ENCODE measurements at regions not wholly inside any gene's neighbourhood (a gene's known extent, or its start where the extent isn't known, plus 50 kb on each side); places are given as distances from the start of the nearest gene placed in this dataset.

DNA sequence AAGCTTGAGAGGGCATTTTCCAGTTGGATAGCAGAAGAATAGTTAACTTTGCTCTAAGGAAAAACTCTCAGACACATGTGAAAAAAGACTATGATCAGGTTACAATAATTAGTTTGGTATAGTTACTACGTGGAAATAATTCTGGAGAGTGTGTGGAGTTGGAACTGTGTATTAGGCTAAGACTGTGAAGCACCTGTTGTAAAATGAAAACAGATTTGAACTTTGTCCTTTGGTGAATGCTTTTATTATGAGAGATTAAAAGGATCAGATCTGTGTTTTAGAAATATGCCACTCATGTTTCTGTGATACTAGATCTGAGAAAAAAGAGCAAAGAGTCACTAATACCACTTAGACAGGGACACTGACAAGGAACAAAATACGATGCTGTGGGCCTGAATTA is 807.5 kb upstream of the ATXN8OS start:
- H3K9me3 ChIP-seq = no peaks in the 10 kb centered on the region
- no peak overlapping the region for H3K4me3 ChIP-seq
- WGBS, 2 donors (ENCODE audit: low coverage in 1 of 2) = 13 to 25% methylated on average over 2 of the region's 2 CpGs
- no peak overlapping the region for H3K27ac ChIP-seq
- in situ Hi-C loops (cut with MboI; ENCODE audit: low pct_ligation_motif_present in 1 of 4, low pct_unique_long_range_greater_than_20kb in 1 of 4, low sequenced_read_pairs in 3 of 4) = no loop called here
- intact Hi-C loops (cut with DNase I; ENCODE audit: low total_unique reads) = no loop called here
- no peak for DNase-seq
- no peaks in the 10 kb centered on the region for H3K27me3 ChIP-seq
- H3K36me3 ChIP-seq = no peaks in the 10 kb centered on the region
- TF ChIP-seq POLR2A (IDR thresholded peaks at IDR 0.05) (no peak), EP300 (IDR thresholded peaks at IDR 0.05; ENCODE audit: low read depth) (no peak), POLR2AphosphoS5 (IDR thresholded peaks at IDR 0.05) (no peak)
- TF ChIP-seq, protein P1, sequence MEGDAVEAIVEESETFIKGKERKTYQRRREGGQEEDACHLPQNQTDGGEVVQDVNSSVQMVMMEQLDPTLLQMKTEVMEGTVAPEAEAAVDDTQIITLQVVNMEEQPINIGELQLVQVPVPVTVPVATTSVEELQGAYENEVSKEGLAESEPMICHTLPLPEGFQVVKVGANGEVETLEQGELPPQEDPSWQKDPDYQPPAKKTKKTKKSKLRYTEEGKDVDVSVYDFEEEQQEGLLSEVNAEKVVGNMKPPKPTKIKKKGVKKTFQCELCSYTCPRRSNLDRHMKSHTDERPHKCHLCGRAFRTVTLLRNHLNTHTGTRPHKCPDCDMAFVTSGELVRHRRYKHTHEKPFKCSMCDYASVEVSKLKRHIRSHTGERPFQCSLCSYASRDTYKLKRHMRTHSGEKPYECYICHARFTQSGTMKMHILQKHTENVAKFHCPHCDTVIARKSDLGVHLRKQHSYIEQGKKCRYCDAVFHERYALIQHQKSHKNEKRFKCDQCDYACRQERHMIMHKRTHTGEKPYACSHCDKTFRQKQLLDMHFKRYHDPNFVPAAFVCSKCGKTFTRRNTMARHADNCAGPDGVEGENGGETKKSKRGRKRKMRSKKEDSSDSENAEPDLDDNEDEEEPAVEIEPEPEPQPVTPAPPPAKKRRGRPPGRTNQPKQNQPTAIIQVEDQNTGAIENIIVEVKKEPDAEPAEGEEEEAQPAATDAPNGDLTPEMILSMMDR (IDR thresholded peaks at IDR 0.05) = no peak
- no peaks in the 10 kb centered on the region for H3K4me1 ChIP-seq

DNA sequence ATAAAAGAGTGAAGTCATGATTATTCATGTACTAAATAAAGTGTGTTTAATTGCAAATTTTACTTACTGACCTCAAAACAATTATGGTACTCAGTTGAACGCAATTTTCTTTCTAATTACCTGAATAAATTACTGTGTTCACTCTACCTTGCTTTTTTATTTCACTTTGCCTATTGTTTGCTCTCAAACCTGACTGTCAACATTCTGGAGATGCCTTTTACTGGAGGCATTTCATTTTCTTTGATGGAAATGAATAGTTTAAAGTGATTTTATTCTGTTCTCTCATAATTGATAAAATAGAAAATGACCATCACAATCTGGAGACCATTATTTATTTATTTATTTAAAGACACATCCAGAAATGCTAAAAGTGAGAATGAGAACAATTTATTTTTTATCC is 811.5 kb upstream of the ATXN8OS start:
- TF ChIP-seq EP300 (IDR thresholded peaks at IDR 0.05; ENCODE audit: low read depth) (no peak), POLR2A (IDR thresholded peaks at IDR 0.05) (no peak), POLR2AphosphoS5 (IDR thresholded peaks at IDR 0.05) (no peak)
- TF ChIP-seq, protein P1 (IDR thresholded peaks at IDR 0.05) = no peak
- Histone ChIP-seq H3K4me3 (no peak overlapping the region), H3K36me3 (no peaks in the 10 kb centered on the region), H3K27me3 (no peaks in the 10 kb centered on the region), H3K4me1 (no peaks in the 10 kb centered on the region), H3K27ac (no peak overlapping the region), H3K9me3 (no peaks in the 10 kb centered on the region)
- in situ Hi-C loops (cut with MboI; ENCODE audit: low pct_ligation_motif_present in 1 of 4, low pct_unique_long_range_greater_than_20kb in 1 of 4, low sequenced_read_pairs in 3 of 4) (no loop called here), intact Hi-C loops (cut with DNase I; ENCODE audit: low total_unique reads) (no loop called here)
- 39 to 53% methylated on average over 1 of the region's 1 CpG for WGBS, 2 donors (ENCODE audit: low coverage in 1 of 2)
- DNase-seq = no peak

DNA sequence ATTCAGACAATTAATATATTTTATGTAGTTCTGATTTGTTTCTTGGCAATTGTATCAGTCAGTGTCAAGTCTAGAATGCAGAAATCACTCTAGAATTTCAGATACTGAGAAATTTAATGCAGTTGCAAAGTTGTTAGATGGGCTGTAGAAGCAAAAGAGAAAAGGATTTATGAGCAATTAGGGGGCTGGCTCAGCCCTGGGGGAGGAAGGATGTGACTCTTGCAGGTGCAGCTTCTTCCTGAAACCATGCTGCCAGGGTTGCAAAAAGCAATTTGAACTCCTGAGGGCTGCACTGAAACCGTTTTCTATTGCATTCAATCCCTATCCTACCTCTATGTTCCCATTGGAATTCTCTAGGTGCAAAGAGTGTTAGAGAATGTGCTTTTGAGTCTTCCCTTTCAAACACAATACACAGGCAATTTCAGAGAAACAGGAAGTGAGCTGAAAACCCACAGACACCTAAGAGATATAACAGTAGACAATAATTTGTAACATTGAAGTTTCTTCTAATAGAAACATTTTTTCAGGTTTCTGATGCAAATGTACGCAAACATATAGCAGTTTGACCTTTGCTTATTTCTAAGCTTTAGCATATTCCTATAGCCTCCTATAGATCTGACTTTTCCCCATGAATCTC is 814.7 kb upstream of the ATXN8OS start:
- Histone ChIP-seq H3K4me3 (no peak overlapping the region), H3K9me3 (no peaks in the 10 kb centered on the region), H3K27me3 (no peaks in the 10 kb centered on the region), H3K4me1 (no peaks in the 10 kb centered on the region), H3K36me3 (no peaks in the 10 kb centered on the region), H3K27ac (no peak overlapping the region)
- intact Hi-C loops (cut with DNase I; ENCODE audit: low total_unique reads) (no loop called here), in situ Hi-C loops (cut with MboI; ENCODE audit: low pct_ligation_motif_present in 1 of 4, low pct_unique_long_range_greater_than_20kb in 1 of 4, low sequenced_read_pairs in 3 of 4) (no loop called here)
- WGBS, 2 donors (ENCODE audit: low coverage in 1 of 2) = 66 to 100% methylated on average over 1 to 2 of the region's 2 CpGs
- DNase-seq = no peak
- TF ChIP-seq POLR2AphosphoS5 (IDR thresholded peaks at IDR 0.05) (no peak), EP300 (IDR thresholded peaks at IDR 0.05; ENCODE audit: low read depth) (no peak), POLR2A (IDR thresholded peaks at IDR 0.05) (no peak)
- TF ChIP-seq, protein P1 (IDR thresholded peaks at IDR 0.05) = no peak

DNA sequence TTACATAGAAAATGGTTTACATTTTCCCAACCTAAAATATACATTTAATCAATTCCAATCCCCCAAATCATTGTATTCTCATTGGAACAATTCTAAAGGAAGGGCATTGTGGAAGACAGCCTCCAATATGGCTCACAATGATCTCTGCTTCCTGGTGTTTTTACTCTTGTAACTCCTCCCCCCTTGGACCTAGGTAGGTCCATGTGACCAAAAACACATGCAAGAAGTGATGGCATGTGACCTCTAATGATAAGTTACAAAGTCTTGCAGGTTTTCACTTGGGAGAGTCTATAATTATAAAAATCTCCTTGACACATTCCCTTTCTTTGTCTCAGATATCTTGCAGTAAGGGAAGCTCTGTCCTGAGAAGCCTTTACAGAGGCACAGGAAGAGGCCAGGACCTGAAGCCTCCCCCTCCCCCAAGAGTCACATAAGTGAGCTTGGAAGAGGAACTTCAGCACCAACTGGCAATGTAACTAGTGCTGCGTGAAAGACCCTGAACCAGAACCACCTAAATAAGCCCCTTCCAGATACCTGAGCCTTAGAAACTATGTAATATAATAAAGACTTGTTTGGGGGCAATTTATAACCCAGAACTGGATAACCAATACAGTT is 816.2 kb upstream of the ATXN8OS start:
- no peak overlapping the region for H3K27ac ChIP-seq
- H3K27me3 ChIP-seq = no peaks in the 10 kb centered on the region
- no peaks in the 10 kb centered on the region for H3K4me1 ChIP-seq
- no peak for DNase-seq
- no peak for TF ChIP-seq POLR2A (IDR thresholded peaks at IDR 0.05)
- no peak for TF ChIP-seq POLR2AphosphoS5 (IDR thresholded peaks at IDR 0.05)
- TF ChIP-seq, protein P1 (IDR thresholded peaks at IDR 0.05) = no peak
- TF ChIP-seq EP300 (IDR thresholded peaks at IDR 0.05; ENCODE audit: low read depth) = no peak
- intact Hi-C loops (cut with DNase I; ENCODE audit: low total_unique reads) = no loop called here
- H3K36me3 ChIP-seq = no peaks in the 10 kb centered on the region
- H3K4me3 ChIP-seq = no peak overlapping the region
- 75 to 100% methylated on average over 1 of the region's 1 CpG for WGBS, 2 donors (ENCODE audit: low coverage in 1 of 2)
- in situ Hi-C loops (cut with MboI; ENCODE audit: low pct_ligation_motif_present in 1 of 4, low pct_unique_long_range_greater_than_20kb in 1 of 4, low sequenced_read_pairs in 3 of 4) = no loop called here
- no peaks in the 10 kb centered on the region for H3K9me3 ChIP-seq

Data from transverse colon (tissue), 4 donors.